GM04503 (cell line): ENCODE measurements at regions not wholly inside any gene's neighbourhood (a gene's known extent, or its start where the extent isn't known, plus 50 kb on each side); places are given as distances from the start of the nearest gene placed in this dataset.

Experiments
- DNase-seq: peaks from one replicate; pipeline ENCODE4 v3.0.0-alpha.2; 2012; ENCODE audit warnings: low read depth

GRCh38 chr3:137204409-137204808 lies 246.6 kb downstream of the IL20RB start:
- no peak for DNase-seq

GRCh38 chr3:137205394-137206045 lies 247.7 kb downstream of the IL20RB start:
- DNase-seq = peak; percentile 2

- DNase-seq = no peak
Measured at GRCh38 chr3:137207616-137208015, 249.8 kb downstream of the IL20RB start.

- DNase-seq = no peak
Measured at GRCh38 chr3:137217733-137218132, 259.9 kb downstream of the IL20RB start.

- DNase-seq = no peak
Measured at GRCh38 chr3:137219801-137220445, 262.1 kb downstream of the IL20RB start.

- DNase-seq = no peak
Measured at GRCh38 chr3:137222736-137223225, 265.0 kb downstream of the IL20RB start.

- no peak for DNase-seq
Measured at GRCh38 chr3:137224464-137224863, 266.7 kb downstream of the IL20RB start.

GRCh38 chr3:137242836-137243400 lies 285.1 kb downstream of the IL20RB start:
- no peak for DNase-seq

- DNase-seq = no peak
Measured at GRCh38 chr3:137246491-137246890, 288.7 kb downstream of the IL20RB start.

GRCh38 chr3:137249311-137249940 lies 291.6 kb downstream of the IL20RB start:
- DNase-seq = no peak

GRCh38 chr3:137259089-137259488 lies 301.3 kb downstream of the IL20RB start:
- DNase-seq = no peak

- no peak for DNase-seq
Measured at GRCh38 chr3:137259701-137260100, 301.9 kb downstream of the IL20RB start.

- no peak for DNase-seq
Measured at GRCh38 chr3:137264071-137264820, 306.5 kb downstream of the IL20RB start.

- no peak for DNase-seq
Measured at GRCh38 chr3:137264843-137265330, 307.1 kb downstream of the IL20RB start.

- DNase-seq = no peak
Measured at GRCh38 chr3:137282871-137283270, 325.1 kb downstream of the IL20RB start.

GRCh38 chr3:137285924-137286323 lies 328.1 kb downstream of the IL20RB start:
- DNase-seq = no peak

GRCh38 chr3:137293086-137293485 lies 335.3 kb downstream of the IL20RB start:
- no peak for DNase-seq

GRCh38 chr3:137294139-137294538 lies 336.4 kb downstream of the IL20RB start:
- DNase-seq = no peak

GRCh38 chr3:137294839-137295238 lies 337.1 kb downstream of the IL20RB start:
- DNase-seq = no peak

- DNase-seq = no peak
Measured at GRCh38 chr3:137295336-137295735, 337.6 kb downstream of the IL20RB start.

- DNase-seq = no peak
Measured at GRCh38 chr3:137296116-137296515, 338.3 kb downstream of the IL20RB start.

- DNase-seq = no peak
Measured at GRCh38 chr3:137297770-137298169, 340.0 kb downstream of the IL20RB start.
